A549 (cell line): ENCODE measurements at regions not wholly inside any gene's neighbourhood (a gene's known extent, or its start where the extent isn't known, plus 50 kb on each side); places are given as distances from the start of the nearest gene placed in this dataset.

ENCODE experiments used
- MAX ChIP-seq: IDR thresholded peaks from 2 replicates; pipeline ENCODE4 v1.6.1; 2012
- NR3C1 ChIP-seq: fragments of >200 bp; sonication (Bioruptor Twin); formaldehyde crosslinking; IDR thresholded peaks from 3 replicates; pipeline ENCODE4 v1.6.1; 2017
- POLR2A ChIP-seq: IDR thresholded peaks from 2 replicates; pipeline ENCODE4 v1.6.1; 2012; ENCODE audit warnings: mild to moderate bottlenecking, low read length
- ZFP36 ChIP-seq: fragments of 450-650 bp; IDR thresholded peaks from 2 replicates; pipeline ENCODE4 v1.6.1; 2014; ENCODE audit warnings: borderline replicate concordance; ENCODE audit not compliant: partially characterized antibody
- ZNF302 ChIP-seq: fragments of 250-450 bp; sonication (Bioruptor Pico); IDR thresholded peaks from 2 replicates; pipeline ENCODE4 v1.9.0; 2021; ENCODE audit warnings: inconsistent platforms, mild to moderate bottlenecking, moderate library complexity
- TF ChIP-seq, protein P1 (sequence below): fragments of >200 bp; sonication (Bioruptor Twin); formaldehyde crosslinking; IDR thresholded peaks from 3 replicates; pipeline ENCODE4 v1.5.1; 2016

DNA sequence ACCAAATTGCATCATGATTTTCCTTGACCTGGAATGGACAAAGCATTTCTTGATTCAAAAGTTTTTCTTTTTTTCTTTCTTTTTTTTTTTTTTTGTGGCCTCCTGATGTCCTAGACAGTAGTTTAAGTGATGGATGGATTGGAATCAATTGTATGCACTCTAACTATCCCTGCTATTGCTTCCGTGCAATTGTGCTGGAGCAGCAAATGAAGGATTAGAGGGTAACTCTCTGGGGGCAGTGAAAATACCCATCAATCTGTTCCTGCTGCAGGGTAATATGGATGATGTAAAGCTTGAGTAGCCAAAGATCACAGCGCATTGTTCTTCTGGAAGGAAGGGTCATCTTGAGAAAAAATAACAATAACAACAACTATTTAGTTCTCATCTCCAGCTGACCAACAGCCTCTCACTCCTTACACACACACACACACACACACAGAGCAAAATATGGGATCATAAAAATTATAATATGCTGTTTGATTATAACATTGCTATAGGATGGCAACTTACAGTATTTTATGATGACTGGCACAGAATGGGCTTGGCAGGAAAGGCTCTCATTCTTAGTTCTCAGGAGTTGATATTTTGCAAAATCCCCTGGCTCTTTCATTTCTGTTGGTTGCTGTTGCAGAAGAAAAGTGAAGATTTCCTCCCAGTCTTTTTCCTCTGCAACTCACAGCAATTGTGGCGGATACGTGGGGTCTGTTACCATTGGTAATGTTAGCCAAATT is 160.9 kb upstream of the DMAC1 start:
- TF ChIP-seq ZNF302 (CRISPR knock-in tag) (no peak), NR3C1 (no peak), ZFP36 (no peak), MAX (no peak), POLR2A (no peak)
- TF ChIP-seq, protein P1, sequence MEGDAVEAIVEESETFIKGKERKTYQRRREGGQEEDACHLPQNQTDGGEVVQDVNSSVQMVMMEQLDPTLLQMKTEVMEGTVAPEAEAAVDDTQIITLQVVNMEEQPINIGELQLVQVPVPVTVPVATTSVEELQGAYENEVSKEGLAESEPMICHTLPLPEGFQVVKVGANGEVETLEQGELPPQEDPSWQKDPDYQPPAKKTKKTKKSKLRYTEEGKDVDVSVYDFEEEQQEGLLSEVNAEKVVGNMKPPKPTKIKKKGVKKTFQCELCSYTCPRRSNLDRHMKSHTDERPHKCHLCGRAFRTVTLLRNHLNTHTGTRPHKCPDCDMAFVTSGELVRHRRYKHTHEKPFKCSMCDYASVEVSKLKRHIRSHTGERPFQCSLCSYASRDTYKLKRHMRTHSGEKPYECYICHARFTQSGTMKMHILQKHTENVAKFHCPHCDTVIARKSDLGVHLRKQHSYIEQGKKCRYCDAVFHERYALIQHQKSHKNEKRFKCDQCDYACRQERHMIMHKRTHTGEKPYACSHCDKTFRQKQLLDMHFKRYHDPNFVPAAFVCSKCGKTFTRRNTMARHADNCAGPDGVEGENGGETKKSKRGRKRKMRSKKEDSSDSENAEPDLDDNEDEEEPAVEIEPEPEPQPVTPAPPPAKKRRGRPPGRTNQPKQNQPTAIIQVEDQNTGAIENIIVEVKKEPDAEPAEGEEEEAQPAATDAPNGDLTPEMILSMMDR, result no peak
